K562 (cell line): ENCODE measurements at regions not wholly inside any gene's neighbourhood (a gene's known extent, or its start where the extent isn't known, plus 50 kb on each side); places are given as distances from the start of the nearest gene placed in this dataset.

Source experiments
- ATF4 ChIP-seq: fragments of 450-650 bp; formaldehyde crosslinking; IDR thresholded peaks from 2 replicates; pipeline ENCODE4 v1.4.0; 2022; ENCODE audit warnings: mild to moderate bottlenecking, moderate library complexity
- TEAD4 ChIP-seq, 2 experiments: sonication (generic) in 1 of 2; formaldehyde crosslinking in 1 of 2; IDR thresholded peaks; 2 replicates each; pipeline versions ENCODE4 v1.6.1 to v1.8.0; 2012 to 2022; ENCODE audit warnings: borderline replicate concordance in 1 of 2, inconsistent platforms in 1 of 2, low read length in 1 of 2, mild to moderate bottlenecking in 1 of 2, missing genetic modification reagents in 1 of 2
- ZBTB11 ChIP-seq, 3 experiments: fragments of 200-800 bp in 1 of 3; fragments of 250-450 bp in 1 of 3; fragments of 450-650 bp in 1 of 3; sonication (Bioruptor Pico) in 1 of 3; sonication (Bioruptor generic) in 1 of 3; formaldehyde crosslinking in 1 of 3; IDR thresholded peaks; 2 replicates each; pipeline versions ENCODE4 v1.6.1 to v1.8.0; 2016 to 2022; ENCODE audit warnings: mild to moderate bottlenecking in 2 of 3, missing genetic modification characterization in 2 of 3, missing compliant biosample characterization in 1 of 3, moderate library complexity in 1 of 3
- ZBTB49 ChIP-seq: sonication (generic); formaldehyde crosslinking; IDR thresholded peaks from 2 replicates; pipeline ENCODE4 v1.8.0; 2022; ENCODE audit warnings: missing genetic modification reagents, mild to moderate bottlenecking, borderline replicate concordance
- ZNF263 ChIP-seq: sonication (generic); formaldehyde crosslinking; IDR thresholded peaks from 2 replicates; pipeline ENCODE4 v1.8.0; 2022; ENCODE audit warnings: mild to moderate bottlenecking, missing genetic modification reagents, borderline replicate concordance

GRCh38 chr3:140758791-140759444 lies 81.1 kb downstream of the TRIM42 start (continued):
- TF ChIP-seq ZBTB11 (CRISPR knock-in tag; IDR thresholded peaks at IDR 0.05) (no peak), TEAD4 (IDR thresholded peaks at IDR 0.05; ENCODE audit: low read length) (no peak), TEAD4 (CRISPR knock-in tag; IDR thresholded peaks at IDR 0.05; ENCODE audit: borderline replicate concordance) (no peak), ZBTB49 (CRISPR knock-in tag) (no peak), ATF4 (no peak), ZNF263 (CRISPR knock-in tag) (no peak)
